Neural cell (in vitro differentiated cells): ENCODE measurements at regions not wholly inside any gene's neighbourhood (a gene's known extent, or its start where the extent isn't known, plus 50 kb on each side); places are given as distances from the start of the nearest gene placed in this dataset.

Experiments
- H2AFZ ChIP-seq: fragments of 200-600, 300-800 bp; sonication (generic), shearing (Covaris generic); 2 replicates; pipeline ENCODE4 v1.6.0; 2014; ENCODE audit warnings: low read depth, mild to moderate bottlenecking, antibody characterized with exemption, low read length, moderate library complexity
- H3F3A ChIP-seq: fragments of 200-600 bp; shearing (Covaris generic); 2 replicates; pipeline ENCODE4 v1.6.1; 2016; ENCODE audit warnings: mild to moderate bottlenecking, moderate library complexity, mixed read lengths, antibody characterized with exemption, low read length; ENCODE audit not compliant: insufficient read depth, poor library complexity, severe bottlenecking
- H3K27ac ChIP-seq: fragments of 200-600, 300-800 bp; sonication (generic), shearing (Covaris generic); 2 replicates; pipeline ENCODE4 v1.5.1; 2014; ENCODE audit warnings: mild to moderate bottlenecking, low read length, moderate library complexity
- H3K27me3 ChIP-seq: fragments of 300-800, 200-600 bp; sonication (generic), shearing (Covaris generic); 2 replicates; pipeline ENCODE4 v1.6.0; 2014; ENCODE audit warnings: mild to moderate bottlenecking, low read depth, low read length, moderate library complexity; ENCODE audit not compliant: insufficient read depth
- H3K36me3 ChIP-seq: fragments of 300-800, 200-600 bp; sonication (generic), shearing (Covaris generic); 2 replicates; pipeline ENCODE4 v1.5.1; 2014; ENCODE audit warnings: mild to moderate bottlenecking, antibody characterized with exemption, low read length, moderate library complexity; ENCODE audit not compliant: insufficient read depth
- H3K4me2 ChIP-seq: fragments of 300-800, 200-600 bp; sonication (generic), shearing (Covaris generic); 2 replicates; pipeline ENCODE4 v1.6.0; 2014; ENCODE audit warnings: mild to moderate bottlenecking, low read length
- H3K4me3 ChIP-seq: fragments of 300-800, 200-600 bp; sonication (generic), shearing (Covaris generic); 2 replicates; pipeline ENCODE4 v1.5.1; 2014; ENCODE audit warnings: mild to moderate bottlenecking, low read length, moderate library complexity
- H3K79me2 ChIP-seq: fragments of 200-600 bp; shearing (Covaris generic); replicated peaks from 2 replicates; pipeline ENCODE4 v1.6.0; 2014; ENCODE audit warnings: mild to moderate bottlenecking, low read length, moderate library complexity; ENCODE audit not compliant: insufficient read depth
- H3K9ac ChIP-seq: fragments of 300-800, 200-600 bp; sonication (generic), shearing (Covaris generic); 2 replicates; pipeline ENCODE4 v1.6.1; 2016; ENCODE audit warnings: mild to moderate bottlenecking, low read length, mixed read lengths
- H3K9me2 ChIP-seq: fragments of 200-600 bp; shearing (Covaris generic); 2 replicates; pipeline ENCODE4 v1.6.1; 2016; ENCODE audit warnings: mild to moderate bottlenecking, low read length, mixed read lengths; ENCODE audit not compliant: insufficient read depth
- H3K9me3 ChIP-seq: fragments of 200-600, 300-800 bp; sonication (generic), shearing (Covaris generic); 2 replicates; pipeline ENCODE4 v1.6.1; 2016; ENCODE audit warnings: mild to moderate bottlenecking, mixed run types, low read length, moderate library complexity, mixed read lengths
- H4K20me1 ChIP-seq: fragments of 200-600 bp; shearing (Covaris generic); 2 replicates; pipeline ENCODE4 v1.6.1; 2016; ENCODE audit warnings: mild to moderate bottlenecking, mixed run types; ENCODE audit not compliant: insufficient read depth
- CTCF ChIP-seq: fragments of 450-650 bp; IDR thresholded peaks from 2 replicates; pipeline ENCODE4 v1.5.1; 2014; ENCODE audit warnings: antibody characterized with exemption, mild to moderate bottlenecking, moderate library complexity; ENCODE audit not compliant: poor library complexity, severe bottlenecking
- EP300 ChIP-seq: fragments of 450-650 bp; conservative IDR thresholded peaks from 2 replicates; pipeline ENCODE4 v1.6.1; 2014; ENCODE audit warnings: antibody characterized with exemption, mild to moderate bottlenecking, moderate library complexity; ENCODE audit not compliant: poor library complexity, severe bottlenecking
- EZH2 ChIP-seq: fragments of 200-600, 300-800 bp; shearing (Covaris generic), sonication (generic); IDR thresholded peaks from 2 replicates; pipeline ENCODE4 v1.6.1; 2014; ENCODE audit warnings: antibody characterized with exemption, low read length, borderline replicate concordance, mild to moderate bottlenecking; ENCODE audit not compliant: insufficient read depth, poor library complexity, severe bottlenecking
- MXI1 ChIP-seq: fragments of 450-650 bp; conservative IDR thresholded peaks from 2 replicates; pipeline ENCODE4 v1.6.1; 2014; ENCODE audit warnings: antibody characterized with exemption, mild to moderate bottlenecking; ENCODE audit not compliant: poor library complexity, severe bottlenecking
- POLR2AphosphoS5 ChIP-seq: IDR thresholded peaks from 2 replicates; pipeline ENCODE4 v1.6.1; 2012
- RAD21 ChIP-seq: fragments of 450-650 bp; conservative IDR thresholded peaks from 2 replicates; pipeline ENCODE4 v1.6.1; 2014; ENCODE audit warnings: antibody characterized with exemption, mild to moderate bottlenecking, moderate library complexity
- REST ChIP-seq: IDR thresholded peaks from 2 replicates; pipeline ENCODE4 v1.6.1; 2012; ENCODE audit warnings: borderline replicate concordance
- SMC3 ChIP-seq: fragments of 450-650 bp; conservative IDR thresholded peaks from 2 replicates; pipeline ENCODE4 v1.6.1; 2014; ENCODE audit warnings: antibody characterized with exemption, mild to moderate bottlenecking, moderate library complexity; ENCODE audit not compliant: poor library complexity
- TAF1 ChIP-seq: IDR thresholded peaks from 2 replicates; pipeline ENCODE4 v1.6.1; 2012; ENCODE audit warnings: low read depth

DNA sequence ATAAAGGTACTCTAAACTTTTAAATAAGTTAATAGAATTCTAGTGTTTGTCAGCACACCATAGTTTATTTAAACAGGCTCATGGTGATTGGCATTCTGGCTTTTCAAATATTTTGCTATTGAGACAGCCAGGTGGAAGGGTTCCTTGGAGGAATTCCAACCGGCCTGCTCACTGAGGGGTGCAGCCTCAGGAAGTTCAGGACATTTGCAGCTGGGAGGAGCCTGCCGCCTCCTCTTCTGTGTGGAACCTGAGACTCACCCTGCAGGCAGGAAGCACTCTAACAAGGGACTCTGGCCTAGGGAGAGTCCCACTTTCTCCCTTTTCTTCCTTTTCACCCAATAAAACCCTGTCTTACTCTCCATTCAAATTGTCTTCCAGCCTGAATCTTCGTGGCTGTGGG is 1328.0 kb downstream of the FSTL5 start:
- no peaks in the 10 kb centered on the region for H3F3A ChIP-seq
- no peak overlapping the region for H3K4me3 ChIP-seq
- no peaks in the 10 kb centered on the region for H3K27me3 ChIP-seq
- no peaks in the 10 kb centered on the region for H4K20me1 ChIP-seq
- H3K9me3 ChIP-seq, result no peaks in the 10 kb centered on the region
- no peak overlapping the region for H3K9ac ChIP-seq
- H3K27ac ChIP-seq, result no peak overlapping the region
- TF ChIP-seq TAF1, result no peak
- no peak for TF ChIP-seq CTCF
- no peak for TF ChIP-seq SMC3
- no peak for TF ChIP-seq POLR2AphosphoS5
- no peaks in the 10 kb centered on the region for H3K79me2 ChIP-seq
- H3K4me2 ChIP-seq, result no peak overlapping the region
- no peaks in the 10 kb centered on the region for H3K9me2 ChIP-seq
- H3K36me3 ChIP-seq, result no peaks in the 10 kb centered on the region
- no peak overlapping the region for H2AFZ ChIP-seq

GRCh38 chr4:160836431-160836830 is 1327.4 kb downstream of the FSTL5 start:
- no peak overlapping the region for H3K9ac ChIP-seq
- H3K27me3 ChIP-seq, result no peaks in the 10 kb centered on the region
- no peaks in the 10 kb centered on the region for H4K20me1 ChIP-seq
- H3K9me3 ChIP-seq, result no peaks in the 10 kb centered on the region
- no peaks in the 10 kb centered on the region for H3K9me2 ChIP-seq
- H3K36me3 ChIP-seq, result no peaks in the 10 kb centered on the region
- no peak overlapping the region for H3K4me3 ChIP-seq
- H3K4me2 ChIP-seq, result no peak overlapping the region
- no peak overlapping the region for H2AFZ ChIP-seq
- no peaks in the 10 kb centered on the region for H3F3A ChIP-seq
- H3K27ac ChIP-seq, result no peak overlapping the region
- no peak for TF ChIP-seq TAF1
- no peaks in the 10 kb centered on the region for H3K79me2 ChIP-seq

- H3F3A ChIP-seq, result no peaks in the 10 kb centered on the region
- H3K79me2 ChIP-seq, result no peaks in the 10 kb centered on the region
- no peaks in the 10 kb centered on the region for H3K27me3 ChIP-seq
- TF ChIP-seq CTCF (no peak), SMC3 (no peak), TAF1 (no peak), POLR2AphosphoS5 (no peak), RAD21 (no peak), MXI1 (no peak), EP300 (no peak), EZH2 (no peak), REST (no peak)
- H3K4me2 ChIP-seq, result no peak overlapping the region
- H3K27ac ChIP-seq, result no peak overlapping the region
- H2AFZ ChIP-seq, result no peak overlapping the region
- H3K36me3 ChIP-seq, result no peaks in the 10 kb centered on the region
- no peaks in the 10 kb centered on the region for H4K20me1 ChIP-seq
- H3K4me3 ChIP-seq, result no peak overlapping the region
- H3K9me3 ChIP-seq, result no peaks in the 10 kb centered on the region
- H3K9me2 ChIP-seq, result no peaks in the 10 kb centered on the region
- no peak overlapping the region for H3K9ac ChIP-seq
These were observed 1317.7 kb downstream of the FSTL5 start for GRCh38 chr4:160846121-160846520.
